A549 (cell line): ENCODE measurements at regions not wholly inside any gene's neighbourhood (a gene's known extent, or its start where the extent isn't known, plus 50 kb on each side); places are given as distances from the start of the nearest gene placed in this dataset.

ENCODE experiments used
- CEBPB ChIP-seq, 2 experiments: fragments of >200 bp in 1 of 2; sonication (Bioruptor Twin) in 1 of 2; formaldehyde crosslinking in 1 of 2; IDR thresholded peaks; 2 replicates each; pipeline ENCODE4 v1.6.1; 2012 to 2016
- EP300 ChIP-seq, 2 experiments: fragments of >200 bp; sonication (Bioruptor Twin); formaldehyde crosslinking; IDR thresholded peaks; 2 replicates in 1 of 2; 3 replicates in 1 of 2; pipeline ENCODE4 v1.6.1; 2016 to 2017
- FOSL2 ChIP-seq, 2 experiments: fragments of 450-650 bp in 1 of 2; fragments of >200 bp in 1 of 2; sonication (Bioruptor Twin) in 1 of 2; formaldehyde crosslinking; IDR thresholded peaks; 2 replicates each; pipeline versions ENCODE4 v1.5.0 to v1.6.1; 2016 to 2020; ENCODE audit warnings: mild to moderate bottlenecking in 1 of 2, moderate library complexity in 1 of 2
- JUN ChIP-seq, 2 experiments: fragments of >200 bp; sonication (Bioruptor Twin); formaldehyde crosslinking; IDR thresholded peaks; 2 replicates in 1 of 2; 3 replicates in 1 of 2; pipeline ENCODE4 v1.6.1; 2016 to 2017
- JUNB ChIP-seq: fragments of >200 bp; sonication (Bioruptor Twin); formaldehyde crosslinking; IDR thresholded peaks from 2 replicates; pipeline ENCODE4 v1.6.1; 2016
- MYC ChIP-seq: IDR thresholded peaks from 2 replicates; pipeline ENCODE4 v1.6.1; 2012; ENCODE audit warnings: mild to moderate bottlenecking, inconsistent platforms, low read length, improper control_type of control experiment, borderline replicate concordance
- NFE2L2 ChIP-seq: fragments of 150-350 bp; conservative IDR thresholded peaks from 2 replicates; pipeline ENCODE4 v1.6.1; 2014; ENCODE audit warnings: low read length
- POLR2A ChIP-seq: IDR thresholded peaks from 2 replicates; pipeline ENCODE4 v1.6.1; 2012; ENCODE audit warnings: mild to moderate bottlenecking, low read length
- POLR2AphosphoS2 ChIP-seq: conservative IDR thresholded peaks from 2 replicates; pipeline ENCODE4 v1.6.1; 2012; ENCODE audit warnings: low read length, improper control_type of control experiment, inconsistent platforms
- TP53 ChIP-seq: fragments of 250-450 bp; sonication (Bioruptor Pico); IDR thresholded peaks from 2 replicates; pipeline ENCODE4 v1.5.0; 2021; ENCODE audit warnings: mild to moderate bottlenecking, moderate library complexity
- TF ChIP-seq, protein P1 (sequence below): fragments of >200 bp; sonication (Bioruptor Twin); formaldehyde crosslinking; IDR thresholded peaks from 3 replicates; pipeline ENCODE4 v1.5.1; 2016
- TF ChIP-seq, protein P2 (sequence below): IDR thresholded peaks from 2 replicates; pipeline ENCODE4 v1.6.1; 2012
- TF ChIP-seq, protein P3 (sequence below): IDR thresholded peaks from 2 replicates; pipeline ENCODE4 v1.6.1; 2012
- TF ChIP-seq, protein P4 (sequence below): fragments of 250-450 bp; sonication (Bioruptor Pico); IDR thresholded peaks from 2 replicates; pipeline ENCODE4 v1.5.0; 2021; ENCODE audit warnings: mild to moderate bottlenecking, moderate library complexity, borderline replicate concordance

DNA sequence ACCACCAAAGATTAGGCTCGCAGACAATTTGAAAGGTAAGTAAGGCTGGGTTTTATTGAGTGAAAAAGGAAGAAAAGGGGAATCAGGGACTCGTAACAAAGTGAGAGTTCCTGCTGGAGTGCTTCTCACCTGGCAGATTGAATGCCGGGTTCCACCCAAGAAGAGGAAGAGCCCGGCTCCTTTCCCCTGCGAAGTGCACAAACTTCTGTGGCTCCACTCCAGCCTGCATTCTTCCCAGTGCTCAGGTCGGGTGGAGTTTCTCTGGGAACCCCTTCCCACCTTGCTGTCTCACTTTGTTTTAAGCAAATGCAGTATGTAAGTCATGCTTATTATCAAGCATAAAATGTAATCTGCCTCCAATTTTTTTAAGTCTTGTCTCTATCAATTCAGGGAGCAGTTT lies 87.1 kb upstream of the TMEM106B start:
- TF ChIP-seq TP53 (CRISPR knock-in tag): no peak
- TF ChIP-seq FOSL2 (IDR thresholded peaks at IDR 0.05): no peak
- no peak for TF ChIP-seq FOSL2 (CRISPR knock-in tag; IDR thresholded peaks at IDR 0.05)
- TF ChIP-seq, protein P1, sequence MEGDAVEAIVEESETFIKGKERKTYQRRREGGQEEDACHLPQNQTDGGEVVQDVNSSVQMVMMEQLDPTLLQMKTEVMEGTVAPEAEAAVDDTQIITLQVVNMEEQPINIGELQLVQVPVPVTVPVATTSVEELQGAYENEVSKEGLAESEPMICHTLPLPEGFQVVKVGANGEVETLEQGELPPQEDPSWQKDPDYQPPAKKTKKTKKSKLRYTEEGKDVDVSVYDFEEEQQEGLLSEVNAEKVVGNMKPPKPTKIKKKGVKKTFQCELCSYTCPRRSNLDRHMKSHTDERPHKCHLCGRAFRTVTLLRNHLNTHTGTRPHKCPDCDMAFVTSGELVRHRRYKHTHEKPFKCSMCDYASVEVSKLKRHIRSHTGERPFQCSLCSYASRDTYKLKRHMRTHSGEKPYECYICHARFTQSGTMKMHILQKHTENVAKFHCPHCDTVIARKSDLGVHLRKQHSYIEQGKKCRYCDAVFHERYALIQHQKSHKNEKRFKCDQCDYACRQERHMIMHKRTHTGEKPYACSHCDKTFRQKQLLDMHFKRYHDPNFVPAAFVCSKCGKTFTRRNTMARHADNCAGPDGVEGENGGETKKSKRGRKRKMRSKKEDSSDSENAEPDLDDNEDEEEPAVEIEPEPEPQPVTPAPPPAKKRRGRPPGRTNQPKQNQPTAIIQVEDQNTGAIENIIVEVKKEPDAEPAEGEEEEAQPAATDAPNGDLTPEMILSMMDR: no peak
- TF ChIP-seq, protein P2, sequence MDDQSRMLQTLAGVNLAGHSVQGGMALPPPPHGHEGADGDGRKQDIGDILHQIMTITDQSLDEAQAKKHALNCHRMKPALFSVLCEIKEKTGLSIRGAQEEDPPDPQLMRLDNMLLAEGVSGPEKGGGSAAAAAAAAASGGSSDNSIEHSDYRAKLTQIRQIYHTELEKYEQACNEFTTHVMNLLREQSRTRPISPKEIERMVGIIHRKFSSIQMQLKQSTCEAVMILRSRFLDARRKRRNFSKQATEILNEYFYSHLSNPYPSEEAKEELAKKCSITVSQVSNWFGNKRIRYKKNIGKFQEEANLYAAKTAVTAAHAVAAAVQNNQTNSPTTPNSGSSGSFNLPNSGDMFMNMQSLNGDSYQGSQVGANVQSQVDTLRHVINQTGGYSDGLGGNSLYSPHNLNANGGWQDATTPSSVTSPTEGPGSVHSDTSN: no peak
- no peak for TF ChIP-seq EP300 (IDR thresholded peaks at IDR 0.05)
- TF ChIP-seq, protein P3, sequence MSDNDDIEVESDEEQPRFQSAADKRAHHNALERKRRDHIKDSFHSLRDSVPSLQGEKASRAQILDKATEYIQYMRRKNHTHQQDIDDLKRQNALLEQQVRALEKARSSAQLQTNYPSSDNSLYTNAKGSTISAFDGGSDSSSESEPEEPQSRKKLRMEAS: no peak
- TF ChIP-seq JUN (IDR thresholded peaks at IDR 0.05): no peak
- no peak for TF ChIP-seq POLR2AphosphoS2
- no peak for TF ChIP-seq POLR2A
- TF ChIP-seq MYC: no peak
- TF ChIP-seq CEBPB (IDR thresholded peaks at IDR 0.05): no peak
- TF ChIP-seq, protein P4, sequence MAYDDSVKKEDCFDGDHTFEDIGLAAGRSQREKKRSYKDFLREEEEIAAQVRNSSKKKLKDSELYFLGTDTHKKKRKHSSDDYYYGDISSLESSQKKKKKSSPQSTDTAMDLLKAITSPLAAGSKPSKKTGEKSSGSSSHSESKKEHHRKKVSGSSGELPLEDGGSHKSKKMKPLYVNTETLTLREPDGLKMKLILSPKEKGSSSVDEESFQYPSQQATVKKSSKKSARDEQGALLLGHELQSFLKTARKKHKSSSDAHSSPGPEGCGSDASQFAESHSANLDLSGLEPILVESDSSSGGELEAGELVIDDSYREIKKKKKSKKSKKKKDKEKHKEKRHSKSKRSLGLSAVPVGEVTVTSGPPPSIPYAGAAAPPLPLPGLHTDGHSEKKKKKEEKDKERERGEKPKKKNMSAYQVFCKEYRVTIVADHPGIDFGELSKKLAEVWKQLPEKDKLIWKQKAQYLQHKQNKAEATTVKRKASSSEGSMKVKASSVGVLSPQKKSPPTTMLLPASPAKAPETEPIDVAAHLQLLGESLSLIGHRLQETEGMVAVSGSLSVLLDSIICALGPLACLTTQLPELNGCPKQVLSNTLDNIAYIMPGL (CRISPR knock-in tag): no peak
- TF ChIP-seq NFE2L2: no peak
- TF ChIP-seq JUNB: no peak
